Kidney glomerular epithelial cell (primary cell): ENCODE measurements at regions not wholly inside any gene's neighbourhood (a gene's known extent, or its start where the extent isn't known, plus 50 kb on each side); places are given as distances from the start of the nearest gene placed in this dataset.
"Not testable (repeated sequence)": the region's sequence is repeated elsewhere in the genome, so short reads cannot be mapped to it uniquely, and the experiment has no call there.

ENCODE experiments used
- DNase-seq: peaks from one replicate; lab custom pipeline; 2025; lab: John Stamatoyannopoulos, UW

- DNase-seq = no peak
Measured at GRCh38 chr1:67584938-67585337, 100.1 kb upstream of the GADD45A start.

- DNase-seq = no peak
Measured at GRCh38 chr1:67586596-67586995, 98.4 kb upstream of the GADD45A start.

GRCh38 chr1:67588178-67588855, 96.7 kb upstream of the GADD45A start:
- DNase-seq = no peak

GRCh38 chr1:67589519-67590233, 95.3 kb upstream of the GADD45A start:
- no peak for DNase-seq

GRCh38 chr1:67590329-67590728, 94.7 kb upstream of the GADD45A start:
- DNase-seq = no peak

GRCh38 chr1:67594764-67595163, 90.2 kb upstream of the GADD45A start:
- DNase-seq = no peak

- DNase-seq = no peak
Measured at GRCh38 chr1:67596674-67597073, 88.3 kb upstream of the GADD45A start.

GRCh38 chr1:67597336-67597735, 87.7 kb upstream of the GADD45A start:
- no peak for DNase-seq

GRCh38 chr1:67599085-67599484, 85.9 kb upstream of the GADD45A start:
- no peak for DNase-seq

GRCh38 chr1:67601539-67601938, 83.5 kb upstream of the GADD45A start:
- DNase-seq = no peak

GRCh38 chr1:67601955-67602354, 83.0 kb upstream of the GADD45A start:
- DNase-seq = no peak

GRCh38 chr1:67604778-67605177, 80.2 kb upstream of the GADD45A start:
- no peak for DNase-seq

GRCh38 chr1:67605209-67605780, 79.7 kb upstream of the GADD45A start:
- no peak for DNase-seq

GRCh38 chr1:67607286-67607685, 77.7 kb upstream of the GADD45A start:
- DNase-seq = no peak

- no peak for DNase-seq
Measured at GRCh38 chr1:67607699-67608098, 77.3 kb upstream of the GADD45A start.

GRCh38 chr1:67608661-67609576, 76.1 kb upstream of the GADD45A start:
- DNase-seq = no peak

GRCh38 chr1:67609577-67610341, 75.2 kb upstream of the GADD45A start:
- DNase-seq = no peak

GRCh38 chr1:67610450-67610849, 74.6 kb upstream of the GADD45A start:
- no peak for DNase-seq

GRCh38 chr1:67611846-67612245, 73.2 kb upstream of the GADD45A start:
- no peak for DNase-seq

- no peak for DNase-seq
Measured at GRCh38 chr1:67612788-67613241, 72.2 kb upstream of the GADD45A start.

GRCh38 chr1:67613479-67613878, 71.5 kb upstream of the GADD45A start:
- DNase-seq = not testable (repeated sequence)
